ENCODE measurements at regions not wholly inside any gene's neighbourhood (a gene's known extent, or its start where the extent isn't known, plus 50 kb on each side); places are given as distances from the start of the nearest gene placed in this dataset.
A peak's percentile ranks its signal among the peaks of the same experiment; 100 is the strongest.
"Not testable (repeated sequence)": the region's sequence is repeated elsewhere in the genome, so short reads cannot be mapped to it uniquely, and the experiment has no call there.

GRCh38 chr2:12440731-12441130, 276.0 kb upstream of the TRIB2 start:
- no peak for DNase-seq

- DNase-seq = no peak
These were observed 274.8 kb upstream of the TRIB2 start for GRCh38 chr2:12441750-12442475.

- no peak for DNase-seq
These were observed 274.3 kb upstream of the TRIB2 start for GRCh38 chr2:12442476-12442847.

DNA sequence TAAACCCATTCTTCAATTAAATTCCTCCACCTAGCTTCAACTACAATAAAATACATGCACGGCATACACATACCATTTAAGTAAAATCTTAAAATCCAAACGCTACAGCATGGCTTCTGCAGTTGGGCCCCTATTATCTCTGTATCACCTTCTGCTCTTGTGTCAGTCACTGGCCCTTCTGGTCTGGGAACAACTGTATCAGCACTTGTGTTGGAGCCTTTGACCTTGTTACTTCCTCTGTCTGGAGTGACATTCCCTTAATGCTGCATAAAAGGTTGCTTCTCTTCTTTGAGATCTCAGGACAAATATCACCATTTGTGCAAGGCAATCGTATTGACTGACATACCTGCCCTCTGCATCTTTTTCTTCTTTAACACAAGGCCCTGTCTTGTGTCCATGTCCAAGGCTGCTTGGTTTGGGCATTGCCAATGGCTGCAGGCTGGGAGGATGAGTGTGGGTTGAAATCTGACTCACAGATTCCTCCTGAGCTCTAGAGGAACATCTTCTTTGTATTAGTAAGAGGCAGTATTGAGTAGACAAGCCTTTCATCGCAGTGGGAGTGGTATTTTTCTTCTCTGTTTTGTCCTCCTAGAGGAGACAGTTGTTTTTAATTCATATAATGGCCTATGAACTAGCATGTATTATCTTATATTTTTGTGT, 267.8 kb upstream of the TRIB2 start:
- DNase-seq = no peak

DNA sequence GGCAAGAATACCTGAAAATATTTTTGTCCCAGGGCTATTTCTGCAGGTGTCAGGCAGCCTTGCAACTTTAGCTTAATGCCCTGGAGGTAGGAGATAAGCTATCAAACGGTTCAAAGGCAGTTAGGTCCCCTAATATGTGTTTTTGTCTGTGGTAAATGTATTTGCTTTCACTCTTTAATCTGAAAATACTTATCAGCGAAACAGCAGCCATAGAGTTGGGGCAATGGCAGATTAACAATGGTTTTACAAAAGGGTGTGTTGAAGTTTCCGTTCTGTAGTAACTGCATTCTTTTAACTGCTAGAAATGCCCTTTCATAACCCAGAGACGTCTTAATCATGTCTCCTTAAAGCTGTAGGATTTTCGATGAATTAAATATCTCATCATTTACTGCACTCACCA, 265.0 kb upstream of the TRIB2 start:
- DNase-seq = no peak

- DNase-seq = no peak
These were observed 264.6 kb upstream of the TRIB2 start for GRCh38 chr2:12452185-12452584.

DNA sequence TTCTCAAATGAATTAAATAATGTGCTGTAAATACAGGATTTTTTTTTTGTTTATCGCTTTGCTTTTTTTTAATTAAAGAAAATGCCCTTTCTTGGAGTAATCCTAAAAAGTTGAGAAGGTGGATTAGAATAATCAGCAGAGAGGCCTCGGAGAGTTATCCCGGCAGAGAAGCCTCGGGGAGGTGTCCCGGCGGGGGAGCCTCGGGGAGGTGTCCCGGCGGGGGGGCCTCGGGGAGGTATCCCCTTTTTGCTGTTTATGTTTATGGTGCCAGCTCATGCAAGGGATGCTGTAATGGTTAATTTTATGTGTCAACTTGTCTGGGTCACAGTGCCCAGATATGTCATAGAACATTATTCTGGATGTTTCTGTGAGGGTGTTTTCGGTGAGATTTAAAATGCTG, 263.0 kb upstream of the TRIB2 start:
- DNase-seq = no peak

DNA sequence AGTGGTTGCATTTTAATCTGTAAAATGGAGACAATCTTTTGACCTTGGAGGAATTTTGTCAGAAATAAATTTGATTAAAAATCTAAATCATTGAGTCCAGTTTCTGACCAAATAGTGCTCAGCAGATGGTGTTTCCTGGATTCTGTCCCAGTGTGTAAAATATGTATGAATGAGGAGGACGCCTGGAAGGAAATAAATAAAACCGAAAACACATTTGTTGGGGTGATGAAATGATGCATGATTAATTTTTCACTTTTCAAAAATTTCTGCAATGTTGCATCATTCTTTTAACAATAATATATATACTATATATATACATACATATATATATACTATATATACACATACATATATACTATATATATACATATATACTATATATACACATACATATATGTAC, 261.1 kb upstream of the TRIB2 start:
- no peak for DNase-seq

- DNase-seq = peak in 11 of 56 donors; percentile 6 to 35 (median 11)
These were observed 260.2 kb upstream of the TRIB2 start for GRCh38 chr2:12456293-12457106.

GRCh38 chr2:12457831-12458230, 258.9 kb upstream of the TRIB2 start:
- no peak for DNase-seq

- DNase-seq = no peak
These were observed 253.5 kb upstream of the TRIB2 start for GRCh38 chr2:12463189-12463588.

GRCh38 chr2:12465631-12466135, 251.1 kb upstream of the TRIB2 start:
- DNase-seq = no peak

GRCh38 chr2:12467303-12467702, 249.4 kb upstream of the TRIB2 start:
- DNase-seq = no peak

DNA sequence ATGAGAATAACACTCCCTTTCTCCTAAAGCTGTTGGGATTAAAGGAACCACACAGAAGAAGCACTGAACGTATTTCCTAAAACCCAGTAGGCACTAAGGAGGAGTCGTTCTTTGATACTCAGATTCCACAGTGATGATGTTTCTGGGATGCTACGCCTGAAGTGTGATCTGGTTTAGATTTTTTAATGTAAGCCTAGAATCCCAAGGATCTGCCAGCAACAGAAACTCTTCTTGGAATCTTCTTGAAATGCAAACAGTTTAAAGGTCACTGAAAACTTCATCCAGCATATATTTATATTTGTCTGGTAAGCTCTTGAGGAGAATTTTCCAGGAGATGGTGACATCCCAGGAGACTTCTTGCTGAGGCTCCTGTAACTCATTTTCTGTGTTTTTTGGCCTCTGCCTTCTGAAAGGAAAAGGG, 247.6 kb upstream of the TRIB2 start:
- no peak for DNase-seq

DNA sequence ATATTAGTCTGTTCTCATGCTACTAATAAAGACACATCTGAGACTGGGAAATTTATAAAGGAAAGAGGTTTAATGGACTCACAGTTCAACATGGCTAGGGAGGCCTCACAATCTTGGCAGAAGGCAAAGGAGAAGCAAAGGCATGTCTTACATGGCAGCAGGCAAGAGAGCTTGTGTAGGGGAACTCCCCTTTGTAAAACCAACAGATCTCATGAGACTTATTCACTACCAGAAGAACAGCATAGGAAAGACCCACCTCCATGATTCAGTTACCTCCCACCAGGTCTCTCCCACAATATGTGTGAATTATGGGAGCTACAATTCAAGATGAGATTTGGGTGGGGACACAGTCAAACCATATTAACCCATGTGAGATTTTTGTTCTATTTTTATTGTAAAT, 244.5 kb upstream of the TRIB2 start:
- not testable (repeated sequence) for DNase-seq

DNA sequence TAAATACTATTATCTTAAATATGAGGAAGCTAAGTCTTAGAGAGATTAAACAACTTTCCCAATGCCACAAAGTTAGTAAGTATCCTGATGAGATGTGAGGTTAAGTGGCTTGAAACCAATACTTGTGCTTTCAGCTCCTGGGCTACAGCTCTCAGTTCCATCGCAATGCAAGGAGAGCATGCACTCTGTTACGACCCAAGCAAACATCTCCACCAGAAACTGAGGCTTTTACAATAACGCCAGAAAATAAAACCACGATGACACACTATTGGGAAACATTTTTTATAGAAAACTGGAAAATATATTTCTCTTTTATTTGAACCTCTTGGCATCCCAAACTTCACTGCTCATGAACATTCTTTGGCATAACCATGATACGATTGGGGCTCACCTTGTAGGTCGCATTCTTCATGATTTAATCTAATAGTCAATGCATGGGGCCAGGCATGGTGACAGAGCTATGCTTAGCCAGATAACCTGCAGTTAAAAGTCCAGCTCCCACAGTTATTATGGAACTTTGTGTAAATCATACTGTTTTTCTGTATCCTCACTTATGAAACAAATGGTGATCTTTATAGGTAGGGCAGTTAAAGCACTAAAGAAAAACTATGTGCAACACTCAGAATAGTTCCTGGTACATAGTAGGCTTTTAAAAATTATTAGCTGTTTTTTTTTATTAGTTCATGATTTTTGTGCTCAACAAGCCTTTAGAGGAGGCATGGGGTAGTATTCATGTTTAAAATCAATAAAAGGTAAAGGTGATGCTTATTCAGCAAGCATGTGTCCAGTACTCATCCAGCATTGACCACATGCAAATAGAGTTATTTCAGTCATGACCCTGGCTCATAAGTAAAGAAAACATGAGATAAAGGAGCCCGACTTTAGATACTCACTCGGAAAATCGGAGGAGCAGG, 238.3 kb upstream of the TRIB2 start:
- DNase-seq = no peak

DNA sequence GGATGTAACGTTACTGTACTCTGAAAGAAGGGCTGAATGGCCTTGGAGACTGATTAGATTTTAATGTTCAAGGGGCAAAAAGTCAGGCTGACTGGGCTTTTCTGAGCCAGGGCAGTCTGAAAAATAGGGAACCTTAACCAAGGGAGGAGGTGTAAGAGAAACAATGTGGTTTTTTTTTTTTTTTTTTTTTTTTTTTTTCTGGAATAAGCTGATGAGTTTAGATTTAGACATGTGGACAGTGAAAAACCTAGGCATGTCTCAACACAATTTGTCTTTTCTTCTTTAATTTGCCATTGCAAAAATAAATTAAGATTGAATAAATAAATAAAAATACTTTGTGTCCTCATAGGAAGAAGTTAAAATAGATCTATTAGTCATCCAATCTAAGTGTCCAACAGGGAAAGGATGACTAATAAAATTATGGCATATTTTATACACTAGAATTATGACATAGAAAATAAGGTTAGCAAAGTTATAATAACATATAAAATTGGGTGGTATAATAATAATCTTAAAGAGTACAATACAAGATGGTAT, 237.6 kb upstream of the TRIB2 start:
- DNase-seq = no peak

DNA sequence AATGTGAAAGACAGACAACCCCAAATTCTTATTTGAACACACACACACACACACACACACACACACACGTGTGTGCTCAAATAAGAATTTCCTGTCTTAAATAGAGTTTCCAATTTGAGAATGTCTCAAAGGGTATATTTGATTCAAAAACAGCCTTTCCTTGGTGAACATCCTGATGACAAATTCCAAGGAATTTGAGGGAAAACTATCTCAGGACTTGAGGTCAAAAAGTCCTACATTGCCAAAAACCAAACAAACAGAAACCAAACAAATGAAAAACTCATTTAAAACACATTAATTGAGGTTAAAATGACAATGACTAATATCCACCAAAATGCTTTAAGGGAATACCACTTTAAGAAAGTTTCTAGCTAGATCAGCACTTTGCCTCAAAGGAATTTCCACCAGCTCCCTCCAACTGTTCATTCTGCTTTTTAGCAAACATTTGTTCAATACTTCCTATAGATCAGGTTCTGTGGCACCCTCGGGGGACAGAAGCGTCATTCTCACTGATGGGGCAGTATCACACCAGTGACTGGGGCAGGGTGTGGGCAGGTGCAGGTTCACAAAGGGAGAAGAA, 232.1 kb upstream of the TRIB2 start:
- DNase-seq = no peak

GRCh38 chr2:12486205-12487118, 230.3 kb upstream of the TRIB2 start:
- no peak for DNase-seq

Data from amygdala (tissue), 56 donors.